ENCODE measurements at regions not wholly inside any gene's neighbourhood (a gene's known extent, or its start where the extent isn't known, plus 50 kb on each side); places are given as distances from the start of the nearest gene placed in this dataset.

- TF ChIP-seq EGR1 (IDR thresholded peaks at IDR 0.05; ENCODE audit: low read depth) (no peak), CTCF (IDR thresholded peaks at IDR 0.05 in 2 of 3, conservative IDR thresholded peaks at IDR 0.05 in 1 of 3; ENCODE audit: borderline replicate concordance in 1 of 3, insufficient read depth in 1 of 3, low read depth in 2 of 3, low read length in 2 of 3) (no peak), POLR2A (IDR thresholded peaks at IDR 0.05; ENCODE audit: borderline replicate concordance, extremely low read depth, insufficient read depth, insufficient read length) (no peak), ZNF274 (IDR thresholded peaks at IDR 0.05; ENCODE audit: low read depth, low read length) (no peak), EZH2 (IDR thresholded peaks at IDR 0.05) (no peak), FOSL1 (IDR thresholded peaks at IDR 0.05; ENCODE audit: low read depth) (no peak), EZH2phosphoT487 (IDR thresholded peaks at IDR 0.05; ENCODE audit: borderline replicate concordance) (no peak), REST (IDR thresholded peaks at IDR 0.05; ENCODE audit: low read depth) (no peak), ZBTB33 (IDR thresholded peaks at IDR 0.05; ENCODE audit: extremely low read depth, insufficient replicate concordance, low read length) (no peak), ZFX (IDR thresholded peaks at IDR 0.05) (no peak), RAD21 (IDR thresholded peaks at IDR 0.05; ENCODE audit: low read depth) (no peak), SP1 (IDR thresholded peaks at IDR 0.05; ENCODE audit: low read depth) (no peak)
These were observed 563.0 kb downstream of the SOX6 start for GRCh38 chr11:15793043-15793996.

Measured in HCT116 (cell line).